ENCODE measurements at regions not wholly inside any gene's neighbourhood (a gene's known extent, or its start where the extent isn't known, plus 50 kb on each side); places are given as distances from the start of the nearest gene placed in this dataset.
"Not testable (repeated sequence)": the region's sequence is repeated elsewhere in the genome, so short reads cannot be mapped to it uniquely, and the experiment has no call there.

GRCh38 chr10:57948796-57949195 lies 318.9 kb downstream of the IPMK start:
- H3K9me3 Mint-ChIP-seq: no peaks in the 10 kb centered on the region
- no peaks in the 10 kb centered on the region for H3K27me3 Mint-ChIP-seq
- no peaks in the 10 kb centered on the region for H3K4me1 Mint-ChIP-seq
- H3K36me3 Mint-ChIP-seq (ENCODE audit: low read depth): no peaks in the 10 kb centered on the region
- intact Hi-C loops (cut with micrococcal nuclease): no loop called here
- H3K4me3 Mint-ChIP-seq: no peak overlapping the region
- DNase-seq: no peak
- no peak overlapping the region for H3K27ac Mint-ChIP-seq

- H3K36me3 Mint-ChIP-seq (ENCODE audit: low read depth): no peaks in the 10 kb centered on the region
- H3K27ac Mint-ChIP-seq: no peak overlapping the region
Measured at GRCh38 chr10:57946833-57947232, 320.9 kb downstream of the IPMK start.

GRCh38 chr10:57943701-57944100 lies 324.0 kb downstream of the IPMK start:
- intact Hi-C loops (cut with micrococcal nuclease): no loop called here
- DNase-seq: no peak
- H3K4me1 Mint-ChIP-seq: no peaks in the 10 kb centered on the region
- no peaks in the 10 kb centered on the region for H3K36me3 Mint-ChIP-seq (ENCODE audit: low read depth)
- H3K4me3 Mint-ChIP-seq: no peak overlapping the region
- no peaks in the 10 kb centered on the region for H3K9me3 Mint-ChIP-seq
- no peak overlapping the region for H3K27ac Mint-ChIP-seq
- H3K27me3 Mint-ChIP-seq: no peaks in the 10 kb centered on the region

More at GRCh38 chr10:57946833-57947232, 320.9 kb downstream of the IPMK start:
- no peaks in the 10 kb centered on the region for H3K4me1 Mint-ChIP-seq
- intact Hi-C loops (cut with micrococcal nuclease): no loop called here
- no peaks in the 10 kb centered on the region for H3K27me3 Mint-ChIP-seq
- H3K4me3 Mint-ChIP-seq: no peak overlapping the region
- H3K9me3 Mint-ChIP-seq: no peaks in the 10 kb centered on the region
- no peak for DNase-seq

- intact Hi-C loops (cut with micrococcal nuclease): no loop called here
- no peaks in the 10 kb centered on the region for H3K27me3 Mint-ChIP-seq
- H3K9me3 Mint-ChIP-seq: no peaks in the 10 kb centered on the region
- H3K4me3 Mint-ChIP-seq: no peak overlapping the region
- no peaks in the 10 kb centered on the region for H3K36me3 Mint-ChIP-seq (ENCODE audit: low read depth)
- no peaks in the 10 kb centered on the region for H3K4me1 Mint-ChIP-seq
- H3K27ac Mint-ChIP-seq: no peak overlapping the region
- DNase-seq: no peak
Measured at GRCh38 chr10:57925045-57925444, 342.6 kb downstream of the IPMK start.

- Mint-ChIP-seq H3K36me3 (ENCODE audit: low read depth) (no peaks in the 10 kb centered on the region), H3K27ac (no peak overlapping the region), H3K9me3 (no peaks in the 10 kb centered on the region), H3K4me1 (no peaks in the 10 kb centered on the region), H3K4me3 (no peak overlapping the region), H3K27me3 (no peaks in the 10 kb centered on the region)
- intact Hi-C loops (cut with micrococcal nuclease): no loop called here
- no peak for DNase-seq
Measured at GRCh38 chr10:57921140-57921539, 346.6 kb downstream of the IPMK start.

- no peak for DNase-seq
- Mint-ChIP-seq H3K36me3 (ENCODE audit: low read depth) (no peaks in the 10 kb centered on the region), H3K4me1 (no peaks in the 10 kb centered on the region), H3K27ac (no peak overlapping the region), H3K9me3 (no peaks in the 10 kb centered on the region), H3K4me3 (no peak overlapping the region), H3K27me3 (no peaks in the 10 kb centered on the region)
- intact Hi-C loops (cut with micrococcal nuclease): no loop called here
Measured at GRCh38 chr10:57919864-57920263, 347.8 kb downstream of the IPMK start.

- H3K4me1 Mint-ChIP-seq: no peaks in the 10 kb centered on the region
- no peak overlapping the region for H3K4me3 Mint-ChIP-seq
- H3K27ac Mint-ChIP-seq: no peak overlapping the region
- no peaks in the 10 kb centered on the region for H3K27me3 Mint-ChIP-seq
- no peaks in the 10 kb centered on the region for H3K36me3 Mint-ChIP-seq (ENCODE audit: low read depth)
- no peak for DNase-seq
- no peaks in the 10 kb centered on the region for H3K9me3 Mint-ChIP-seq
- intact Hi-C loops (cut with micrococcal nuclease): no loop called here
Measured at GRCh38 chr10:57917019-57917418, 350.7 kb downstream of the IPMK start.

- H3K4me1 Mint-ChIP-seq: no peaks in the 10 kb centered on the region
- no peaks in the 10 kb centered on the region for H3K9me3 Mint-ChIP-seq
- H3K27ac Mint-ChIP-seq: no peak overlapping the region
- no peaks in the 10 kb centered on the region for H3K36me3 Mint-ChIP-seq (ENCODE audit: low read depth)
- intact Hi-C loops (cut with micrococcal nuclease): no loop called here
- H3K4me3 Mint-ChIP-seq: no peak overlapping the region
- no peak for DNase-seq
- no peaks in the 10 kb centered on the region for H3K27me3 Mint-ChIP-seq
Measured at GRCh38 chr10:57905861-57906260, 361.8 kb downstream of the IPMK start.

GRCh38 chr10:57905010-57905409 lies 362.7 kb downstream of the IPMK start:
- H3K4me1 Mint-ChIP-seq: no peaks in the 10 kb centered on the region
- intact Hi-C loops (cut with micrococcal nuclease): no loop called here
- no peak for DNase-seq
- no peaks in the 10 kb centered on the region for H3K9me3 Mint-ChIP-seq
- no peak overlapping the region for H3K27ac Mint-ChIP-seq
- H3K36me3 Mint-ChIP-seq (ENCODE audit: low read depth): no peaks in the 10 kb centered on the region
- H3K4me3 Mint-ChIP-seq: no peak overlapping the region
- no peaks in the 10 kb centered on the region for H3K27me3 Mint-ChIP-seq

- Mint-ChIP-seq H3K9me3 (no peaks in the 10 kb centered on the region), H3K36me3 (ENCODE audit: low read depth) (no peaks in the 10 kb centered on the region), H3K4me3 (no peak overlapping the region), H3K4me1 (no peaks in the 10 kb centered on the region), H3K27me3 (no peaks in the 10 kb centered on the region), H3K27ac (no peak overlapping the region)
- intact Hi-C loops (cut with micrococcal nuclease): no loop called here
- DNase-seq: no peak
Measured at GRCh38 chr10:57898231-57898630, 369.5 kb downstream of the IPMK start.

- Mint-ChIP-seq H3K9me3 (no peaks in the 10 kb centered on the region), H3K4me1 (no peaks in the 10 kb centered on the region), H3K27me3 (no peaks in the 10 kb centered on the region), H3K4me3 (no peak overlapping the region), H3K36me3 (ENCODE audit: low read depth) (no peaks in the 10 kb centered on the region), H3K27ac (no peak overlapping the region)
- intact Hi-C loops (cut with micrococcal nuclease): no loop called here
- no peak for DNase-seq
Measured at GRCh38 chr10:57897611-57898010, 370.1 kb downstream of the IPMK start.

- intact Hi-C loops (cut with micrococcal nuclease): no loop called here
- DNase-seq: no peak
- H3K4me1 Mint-ChIP-seq: no peaks in the 10 kb centered on the region
- H3K27me3 Mint-ChIP-seq: no peaks in the 10 kb centered on the region
- no peaks in the 10 kb centered on the region for H3K9me3 Mint-ChIP-seq
- no peak overlapping the region for H3K27ac Mint-ChIP-seq
- H3K4me3 Mint-ChIP-seq: no peak overlapping the region
- H3K36me3 Mint-ChIP-seq (ENCODE audit: low read depth): no peaks in the 10 kb centered on the region
Measured at GRCh38 chr10:57894361-57894760, 373.3 kb downstream of the IPMK start.

GRCh38 chr10:57891201-57892006 lies 376.3 kb downstream of the IPMK start:
- no peak overlapping the region for H3K4me3 Mint-ChIP-seq
- no peak overlapping the region for H3K27ac Mint-ChIP-seq
- intact Hi-C loops (cut with micrococcal nuclease): no loop called here
- H3K9me3 Mint-ChIP-seq: no peaks in the 10 kb centered on the region
- DNase-seq: no peak
- H3K36me3 Mint-ChIP-seq (ENCODE audit: low read depth): no peaks in the 10 kb centered on the region
- H3K27me3 Mint-ChIP-seq: no peaks in the 10 kb centered on the region
- H3K4me1 Mint-ChIP-seq: no peaks in the 10 kb centered on the region

GRCh38 chr10:57890691-57891090 lies 377.0 kb downstream of the IPMK start:
- Mint-ChIP-seq H3K4me3 (no peak overlapping the region), H3K9me3 (peaks cover 4% of the 10 kb centered on the region), H3K4me1 (no peaks in the 10 kb centered on the region), H3K27me3 (no peaks in the 10 kb centered on the region), H3K27ac (no peak overlapping the region), H3K36me3 (ENCODE audit: low read depth) (no peaks in the 10 kb centered on the region)
- intact Hi-C loops (cut with micrococcal nuclease): no loop called here
- DNase-seq: no peak

- DNase-seq; H3K4me3 Mint-ChIP-seq; H3K27me3 Mint-ChIP-seq; H3K27ac Mint-ChIP-seq; H3K4me1 Mint-ChIP-seq; H3K36me3 Mint-ChIP-seq (ENCODE audit: low read depth); intact Hi-C loops (cut with micrococcal nuclease); H3K9me3 Mint-ChIP-seq: not testable (repeated sequence)
Measured at GRCh38 chr10:57885618-57885968, 382.1 kb downstream of the IPMK start.
